Ovary (tissue), 3 donors: ENCODE measurements at regions not wholly inside any gene's neighbourhood (a gene's known extent, or its start where the extent isn't known, plus 50 kb on each side); places are given as distances from the start of the nearest gene placed in this dataset.

ENCODE experiments used
- EP300 ChIP-seq: sonication (generic); formaldehyde crosslinking; IDR thresholded peaks from one replicate; pipeline ENCODE4 v1.6.1; 2017; ENCODE audit warnings: antibody characterized with exemption
- POLR2A ChIP-seq: fragments of 450-650 bp; IDR thresholded peaks from one replicate; pipeline ENCODE4 v1.6.1; 2017; ENCODE audit warnings: antibody characterized with exemption, mild to moderate bottlenecking, moderate library complexity
- TF ChIP-seq, protein P1 (sequence below), 3 donors: fragments of 450-650 bp in 2 of 3; fragments of 200-600 bp in 1 of 3; IDR thresholded peaks; one replicate each; pipeline versions ENCODE4 v1.5.1 to v1.8.0; 2016 to 2022; ENCODE audit warnings: antibody characterized with exemption in 3 of 3, mild to moderate bottlenecking in 1 of 3
- donor health status: DM: no; HTN: no; CAD: no.

DNA sequence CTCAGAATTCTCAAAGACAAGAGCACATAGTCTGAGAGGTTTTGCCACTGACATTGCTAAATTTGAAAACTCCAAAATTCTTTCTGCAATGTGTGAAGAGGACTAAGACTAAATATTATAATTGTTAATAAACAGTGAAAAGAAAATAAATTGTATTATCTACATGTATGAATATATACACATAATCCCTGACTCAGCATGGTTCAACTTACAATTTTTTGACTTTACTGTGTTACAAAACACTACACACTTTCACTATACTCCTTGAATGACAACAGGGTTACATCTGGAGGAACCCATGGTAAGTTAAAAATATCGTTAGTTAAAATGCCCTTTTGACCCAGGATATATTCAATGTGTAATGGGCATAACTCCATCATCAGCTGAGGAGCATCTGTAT is 2017.2 kb upstream of the TENM3 start:
- TF ChIP-seq, protein P1, sequence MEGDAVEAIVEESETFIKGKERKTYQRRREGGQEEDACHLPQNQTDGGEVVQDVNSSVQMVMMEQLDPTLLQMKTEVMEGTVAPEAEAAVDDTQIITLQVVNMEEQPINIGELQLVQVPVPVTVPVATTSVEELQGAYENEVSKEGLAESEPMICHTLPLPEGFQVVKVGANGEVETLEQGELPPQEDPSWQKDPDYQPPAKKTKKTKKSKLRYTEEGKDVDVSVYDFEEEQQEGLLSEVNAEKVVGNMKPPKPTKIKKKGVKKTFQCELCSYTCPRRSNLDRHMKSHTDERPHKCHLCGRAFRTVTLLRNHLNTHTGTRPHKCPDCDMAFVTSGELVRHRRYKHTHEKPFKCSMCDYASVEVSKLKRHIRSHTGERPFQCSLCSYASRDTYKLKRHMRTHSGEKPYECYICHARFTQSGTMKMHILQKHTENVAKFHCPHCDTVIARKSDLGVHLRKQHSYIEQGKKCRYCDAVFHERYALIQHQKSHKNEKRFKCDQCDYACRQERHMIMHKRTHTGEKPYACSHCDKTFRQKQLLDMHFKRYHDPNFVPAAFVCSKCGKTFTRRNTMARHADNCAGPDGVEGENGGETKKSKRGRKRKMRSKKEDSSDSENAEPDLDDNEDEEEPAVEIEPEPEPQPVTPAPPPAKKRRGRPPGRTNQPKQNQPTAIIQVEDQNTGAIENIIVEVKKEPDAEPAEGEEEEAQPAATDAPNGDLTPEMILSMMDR (IDR thresholded peaks at IDR 0.05) = no peak
- TF ChIP-seq POLR2A (no peak), EP300 (no peak)
